ENCODE measurements at regions not wholly inside any gene's neighbourhood (a gene's known extent, or its start where the extent isn't known, plus 50 kb on each side); places are given as distances from the start of the nearest gene placed in this dataset.
"Not testable (repeated sequence)": the region's sequence is repeated elsewhere in the genome, so short reads cannot be mapped to it uniquely, and the experiment has no call there.

- in situ Hi-C loops (cut with MboI): loop anchor here (25.0 kb wide), 1 partner anchor 641 kb away; no protein-coding TSS in a partner anchor
These were observed 50.5 kb upstream of the LANCL3 start for GRCh38 chrX:37520860-37521450.

More at GRCh38 chrX:37520860-37521450, 50.5 kb upstream of the LANCL3 start:
- H3K36me3 ChIP-seq (ENCODE audit: control insufficient read depth in 2 of 2, insufficient read depth in 2 of 2, low read length in 1 of 2); H3K27me3 ChIP-seq (replicated peaks in 1 of 2; ENCODE audit: control insufficient read depth in 2 of 2, insufficient read depth in 2 of 2, low read length in 1 of 2); CTCF ChIA-PET; H3K79me2 ChIP-seq (ENCODE audit: control insufficient read depth, insufficient read depth, low read length); RAD21 ChIA-PET (ENCODE audit: unreplicated experiment); H3K4me1 ChIP-seq (ENCODE audit: control insufficient read depth, insufficient read depth, low read length); DNase-seq (ENCODE audit: low read depth, low spot score); H3K4me3 ChIP-seq; H2AFZ ChIP-seq (ENCODE audit: control insufficient read depth, low read depth, low read length); H3K4me2 ChIP-seq (ENCODE audit: control insufficient read depth, insufficient read depth); ATAC-seq; H3K9ac ChIP-seq (ENCODE audit: control insufficient read depth, insufficient read depth, low read length); BruUV-seq (replicated peaks); H4K20me1 ChIP-seq (ENCODE audit: control insufficient read depth, insufficient read depth); POLR2A ChIA-PET; H3K27ac ChIP-seq (ENCODE audit: control insufficient read depth, insufficient read depth); FAIRE-seq; H3K9me3 ChIP-seq (replicated peaks; ENCODE audit: control insufficient read depth, insufficient read depth, low read length); intact Hi-C loops (cut with micrococcal nuclease; ENCODE audit: unreplicated experiment): not testable (repeated sequence)
- 0% methylated on average over 4 of the region's 4 CpGs for WGBS (ENCODE audit: insufficient coverage, insufficient replicate concordance, low lambda C conversion rate, missing lambda C conversion rate)
- SMC1A ChIA-PET (ENCODE audit: uncharacterized antibody, unreplicated experiment): interaction anchor here (0.6 kb wide), 1 partner anchor 79 kb away, joined by 3 read pairs; no protein-coding TSS in a partner anchor

Measured in GM12878 (cell line).